ENCODE measurements at regions not wholly inside any gene's neighbourhood (a gene's known extent, or its start where the extent isn't known, plus 50 kb on each side); places are given as distances from the start of the nearest gene placed in this dataset.
A peak's percentile ranks its signal among the peaks of the same experiment; 100 is the strongest.
"Not testable (repeated sequence)": the region's sequence is repeated elsewhere in the genome, so short reads cannot be mapped to it uniquely, and the experiment has no call there.

DNA sequence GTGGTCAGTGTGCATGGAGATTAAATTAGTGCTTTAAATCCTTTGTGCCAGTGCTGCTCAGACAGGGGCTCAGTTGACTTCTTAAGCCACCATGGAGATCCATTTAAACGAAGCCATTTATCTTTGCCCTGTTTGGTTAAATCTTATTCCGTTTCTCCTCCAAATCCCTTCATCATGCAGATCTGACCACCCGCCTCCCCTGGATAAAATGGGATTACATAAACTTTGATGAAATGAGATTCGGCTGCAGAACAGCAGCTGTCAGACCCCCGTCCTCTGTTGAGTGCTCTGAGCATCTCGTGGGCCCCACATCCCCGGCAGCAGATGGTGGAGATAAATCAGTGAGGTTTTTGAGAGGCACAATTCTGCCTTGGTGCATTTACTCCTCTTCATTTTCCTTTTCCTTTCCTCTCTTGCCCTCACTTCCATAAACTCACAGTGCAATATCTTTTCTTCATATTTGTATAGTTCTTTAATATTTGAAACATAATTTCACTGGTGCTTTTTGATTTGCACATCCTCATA lies 84.4 kb upstream of the TWIST2 start:
- DNase-seq, result no peak

DNA sequence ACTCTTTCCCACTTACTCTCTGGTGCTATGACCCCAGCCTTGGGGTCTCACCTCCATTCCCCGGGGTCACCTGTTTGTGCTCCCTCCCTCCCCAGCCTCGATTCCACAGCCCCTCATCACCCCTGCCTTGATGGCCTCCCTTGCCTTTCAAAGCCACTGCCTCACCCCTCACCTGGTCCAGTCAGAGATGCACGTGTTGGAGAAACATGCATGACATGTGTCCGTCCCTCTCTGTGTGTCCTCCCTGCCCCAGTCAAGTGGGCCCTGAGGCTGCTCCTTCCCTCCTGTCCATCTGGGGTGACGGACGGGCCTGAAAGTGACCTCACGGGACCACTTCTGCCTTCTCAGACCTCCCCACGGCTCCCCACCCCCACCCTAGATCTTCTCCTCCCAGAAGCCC lies 82.3 kb upstream of the TWIST2 start:
- DNase-seq, result no peak

- peak; percentile 28 to 63 for DNase-seq
These were observed 76.7 kb upstream of the TWIST2 start for GRCh38 chr2:238771218-238771617.

- DNase-seq, result no peak
These were observed 76.2 kb upstream of the TWIST2 start for GRCh38 chr2:238771639-238772038.

DNA sequence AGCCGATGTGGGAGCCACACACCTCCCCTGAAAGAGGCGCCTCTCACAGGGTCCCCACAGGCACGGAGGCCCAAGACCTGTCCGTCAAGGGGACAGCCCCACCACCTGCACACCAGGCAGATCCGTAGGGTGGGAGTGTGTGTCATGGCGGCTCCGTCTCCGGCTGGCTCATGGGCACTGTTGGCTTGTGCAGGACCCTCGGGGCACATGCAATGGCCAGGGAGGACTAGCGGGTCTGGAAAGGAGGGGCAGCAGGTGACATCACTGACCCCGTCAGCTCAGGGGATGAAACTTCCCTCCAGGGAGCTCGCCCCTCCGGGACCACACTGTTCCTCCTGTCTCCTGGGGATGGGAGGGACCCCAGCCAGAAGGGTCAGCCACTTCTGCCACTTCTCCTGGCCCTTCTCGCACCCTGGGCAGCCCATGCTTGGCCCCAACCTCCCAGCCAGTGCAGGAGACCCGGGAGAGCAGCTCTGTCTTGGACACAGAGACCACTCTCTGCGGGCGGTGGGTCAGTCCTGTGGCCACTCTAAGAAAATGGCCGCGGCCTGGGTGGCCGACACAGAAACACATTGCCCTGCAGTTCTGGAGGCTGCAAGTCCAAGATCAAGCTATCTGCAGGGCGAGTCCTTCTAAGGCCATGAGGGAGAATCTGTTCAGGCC lies 75.1 kb upstream of the TWIST2 start:
- no peak for DNase-seq

DNA sequence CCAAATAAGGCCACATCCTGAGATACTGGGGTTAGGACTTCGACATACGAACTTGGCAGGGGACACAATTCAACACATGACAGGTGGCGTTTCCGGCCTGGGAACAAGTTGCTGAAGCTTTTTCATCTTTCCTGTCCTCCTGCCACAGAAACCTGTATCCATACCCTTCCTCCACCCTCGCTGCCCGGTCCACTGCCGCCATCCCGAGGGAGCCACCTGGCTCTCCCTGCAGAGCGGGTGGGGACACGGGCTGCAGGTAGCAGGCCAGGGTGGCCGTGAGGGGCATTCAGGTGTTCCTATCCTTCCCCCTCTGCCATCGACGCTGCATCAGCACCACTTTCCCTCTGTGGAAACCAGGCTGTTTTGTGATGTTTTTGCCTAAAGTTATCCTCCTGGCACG lies 74.4 kb upstream of the TWIST2 start:
- DNase-seq, result no peak

- DNase-seq, result no peak
These were observed 73.8 kb upstream of the TWIST2 start for GRCh38 chr2:238774071-238774470.

DNA sequence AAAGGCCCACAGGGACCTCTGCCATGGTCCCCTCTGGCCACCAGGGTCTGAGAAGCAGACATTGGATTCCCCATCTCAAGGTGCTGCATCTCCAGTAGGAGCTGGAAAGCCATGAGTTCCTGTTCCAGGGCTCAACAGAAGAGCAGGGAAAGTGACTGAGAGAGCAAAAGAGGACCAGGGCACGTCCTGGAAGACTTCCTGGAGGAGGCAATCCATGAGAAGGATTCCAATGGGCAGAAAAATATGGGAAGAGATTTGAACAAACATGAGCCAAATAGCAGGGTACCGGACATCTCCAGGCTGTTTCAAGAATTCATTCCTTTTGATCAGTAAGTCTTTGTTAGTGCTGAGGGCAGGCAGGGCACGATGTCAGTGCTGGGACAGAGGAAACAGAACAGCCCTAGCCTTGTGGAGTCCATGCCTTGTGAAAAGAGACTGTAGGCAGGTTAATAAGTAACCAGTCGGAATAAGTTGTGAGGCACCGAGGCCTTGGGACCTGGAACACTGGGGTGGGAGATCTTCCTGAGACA lies 72.8 kb upstream of the TWIST2 start:
- DNase-seq, result no peak

- DNase-seq, result no peak
These were observed 72.3 kb upstream of the TWIST2 start for GRCh38 chr2:238775591-238775990.

- no peak for DNase-seq
These were observed 71.7 kb upstream of the TWIST2 start for GRCh38 chr2:238776003-238776760.

DNA sequence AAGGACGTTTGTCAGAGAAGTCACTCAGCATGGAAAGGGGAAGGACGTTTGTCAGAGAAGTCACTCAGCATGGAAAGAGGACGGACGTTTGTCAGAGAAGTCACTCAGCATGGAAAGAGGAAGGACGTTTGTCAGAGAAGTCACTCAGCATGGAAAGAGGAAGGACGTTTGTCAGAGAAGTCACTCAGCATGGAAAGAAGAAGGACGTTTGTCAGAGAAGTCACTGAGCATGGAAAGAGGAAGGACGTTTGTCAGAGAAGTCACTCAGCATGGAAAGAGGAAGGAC lies 71.2 kb upstream of the TWIST2 start:
- DNase-seq, result not testable (repeated sequence)

GRCh38 chr2:238777369-238778067 lies 70.4 kb upstream of the TWIST2 start:
- DNase-seq, result no peak

GRCh38 chr2:238784671-238785527 lies 63.0 kb upstream of the TWIST2 start:
- DNase-seq, result peak; percentile 27 to 80

GRCh38 chr2:238785528-238785860 lies 62.4 kb upstream of the TWIST2 start:
- no peak for DNase-seq

DNA sequence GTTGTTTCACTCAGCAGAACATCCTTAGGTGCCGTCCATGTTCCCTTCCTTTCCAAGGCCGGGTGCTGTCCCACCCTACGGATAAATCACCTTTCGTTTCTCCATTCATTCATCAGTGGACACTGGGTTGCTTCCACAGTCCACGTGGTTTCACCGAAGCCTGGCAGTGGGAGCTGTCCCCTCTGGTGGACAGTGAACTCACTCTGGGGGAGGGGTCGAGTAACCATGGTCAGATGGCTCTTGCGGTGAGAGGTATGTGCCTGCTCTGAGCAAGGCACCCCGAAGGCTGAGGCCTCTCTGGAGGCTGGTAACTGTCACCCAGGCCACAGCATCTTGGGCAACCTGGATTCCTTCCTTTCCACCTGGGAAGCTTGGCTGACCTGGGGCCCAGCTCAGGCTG lies 61.5 kb upstream of the TWIST2 start:
- no peak for DNase-seq

DNA sequence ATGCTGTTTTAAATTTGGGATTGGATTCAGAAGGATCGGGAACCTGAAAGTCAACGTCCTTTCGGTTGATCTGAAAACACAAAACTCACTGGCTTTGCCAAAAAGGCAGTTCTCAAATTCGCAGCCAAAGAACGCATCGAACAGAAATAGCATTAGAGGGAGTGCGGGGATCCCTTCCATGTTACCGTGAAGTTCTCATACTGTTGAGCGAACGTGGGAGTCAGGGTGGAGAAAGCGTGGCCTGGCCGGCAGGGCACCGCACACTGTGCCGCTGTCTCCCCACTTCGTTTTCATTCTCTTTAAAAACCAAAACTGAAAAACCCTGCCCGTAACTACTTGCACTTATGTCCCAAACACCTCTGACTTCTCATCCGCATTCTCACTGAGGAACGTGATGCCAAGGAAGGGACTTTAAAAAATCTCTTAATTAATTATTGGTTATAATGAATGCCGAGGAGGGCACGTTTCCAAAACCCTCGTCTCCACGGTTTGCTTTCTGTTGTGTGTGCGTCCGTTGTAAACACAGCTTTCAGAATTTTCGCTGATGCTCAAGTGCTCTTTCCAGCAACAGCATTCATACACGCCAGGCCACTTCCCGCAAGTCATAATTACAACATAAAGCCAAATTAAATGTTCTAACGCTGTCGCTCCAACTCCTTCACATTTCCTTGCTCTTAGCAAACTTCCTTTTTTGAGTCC lies 60.9 kb upstream of the TWIST2 start:
- no peak for DNase-seq

DNA sequence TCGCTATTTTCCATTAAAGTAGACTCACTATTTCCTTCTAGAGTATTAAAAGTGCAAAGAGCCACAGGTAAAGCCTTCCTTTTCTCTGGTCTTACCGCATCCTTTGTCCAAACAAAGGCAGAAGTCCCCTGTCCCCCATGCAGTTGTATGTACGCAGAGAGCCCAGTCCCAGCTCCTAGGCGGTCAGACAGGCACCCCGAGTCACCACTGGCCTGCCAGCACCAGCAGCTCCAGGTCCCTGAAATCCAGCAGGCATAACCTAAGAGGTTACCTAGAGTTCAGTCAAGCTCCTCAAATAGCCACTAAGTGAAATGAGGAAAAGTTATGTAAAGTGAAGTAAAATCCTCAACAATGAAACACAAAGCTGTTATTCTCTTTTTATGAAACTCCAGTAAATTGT lies 60.4 kb upstream of the TWIST2 start:
- no peak for DNase-seq

GRCh38 chr2:238789317-238789806 lies 58.5 kb upstream of the TWIST2 start:
- no peak for DNase-seq

- no peak for DNase-seq
These were observed 57.6 kb upstream of the TWIST2 start for GRCh38 chr2:238790126-238790832.

- DNase-seq, result no peak
These were observed 57.1 kb upstream of the TWIST2 start for GRCh38 chr2:238790833-238791230.

- no peak for DNase-seq
These were observed 56.5 kb upstream of the TWIST2 start for GRCh38 chr2:238791354-238791753.

Measured in NCI-H526 (cell line).